WTC11 (cell line): ENCODE measurements at regions not wholly inside any gene's neighbourhood (a gene's known extent, or its start where the extent isn't known, plus 50 kb on each side); places are given as distances from the start of the nearest gene placed in this dataset.
A peak's percentile ranks its signal among the peaks of the same experiment; 100 is the strongest.

Experiments used
- ATAC-seq: fragments of 200-7000 bp; cut with Tn5 transposase; 2 replicates; pipeline ENCODE4 v1.10.0; 2021; ENCODE audit warnings: mild to moderate bottlenecking, moderate library complexity
- CTCF ChIA-PET: fragments of 300-600 bp; sonication (Branson Sonifier 250); formaldehyde crosslinking; loops from one replicate; lab custom pipeline; 2021; ENCODE audit warnings: antibody characterized with exemption; lab: Charles Lee
- POLR2A ChIA-PET: fragments of 350-600 bp; sonication (Branson Sonifier 250); formaldehyde crosslinking; loops from one replicate; lab custom pipeline; 2021; ENCODE audit warnings: antibody characterized with exemption; lab: Charles Lee
- DNase-seq: peaks from one replicate; pipeline ENCODE4 v3.0.0; 2021; ENCODE audit warnings: low spot score
- H3K27ac Mint-ChIP-seq: 2 replicates; pipeline ENCODE4 v1.8.0; 2021; ENCODE audit warnings: mixed read lengths
- H3K27me3 Mint-ChIP-seq: 2 replicates; pipeline ENCODE4 v1.8.0; 2021; ENCODE audit warnings: low read depth, mild to moderate bottlenecking, moderate library complexity, mixed read lengths
- H3K36me3 Mint-ChIP-seq: 2 replicates; pipeline ENCODE4 v1.8.0; 2021; ENCODE audit warnings: mixed read lengths
- H3K4me1 Mint-ChIP-seq: 2 replicates; pipeline ENCODE4 v1.8.0; 2022; ENCODE audit warnings: mixed read lengths
- H3K4me3 Mint-ChIP-seq: 2 replicates; pipeline ENCODE4 v1.8.0; 2021; ENCODE audit warnings: mild to moderate bottlenecking, moderate library complexity, mixed read lengths
- H3K9me3 Mint-ChIP-seq: 2 replicates; pipeline ENCODE4 v1.8.0; 2021; ENCODE audit warnings: mixed read lengths
- ATF1 ChIP-seq: sonication (generic); formaldehyde crosslinking; IDR thresholded peaks from 2 replicates; pipeline ENCODE4 v1.8.1; 2023; ENCODE audit warnings: mild to moderate bottlenecking, moderate library complexity, missing genetic modification reagents
- GABPB1 ChIP-seq: sonication (generic); formaldehyde crosslinking; IDR thresholded peaks from 2 replicates; pipeline ENCODE4 v1.8.1; 2023; ENCODE audit warnings: mild to moderate bottlenecking, missing genetic modification reagents
- KAT7 ChIP-seq: sonication (generic); formaldehyde crosslinking; IDR thresholded peaks from 2 replicates; pipeline ENCODE4 v1.8.1; 2023; ENCODE audit warnings: missing genetic modification reagents, mild to moderate bottlenecking, borderline replicate concordance
- NR2C2 ChIP-seq: sonication (generic); formaldehyde crosslinking; IDR thresholded peaks from 2 replicates; pipeline ENCODE4 v1.8.0; 2022; ENCODE audit warnings: mild to moderate bottlenecking, missing genetic modification reagents
- OVOL2 ChIP-seq: fragments of 250-450 bp; sonication (Bioruptor Pico); IDR thresholded peaks from 2 replicates; pipeline ENCODE4 v1.9.0; 2021; ENCODE audit warnings: mild to moderate bottlenecking, borderline replicate concordance
- TP53 ChIP-seq: sonication (generic); formaldehyde crosslinking; IDR thresholded peaks from 2 replicates; pipeline ENCODE4 v1.8.1; 2023; ENCODE audit warnings: mild to moderate bottlenecking, missing genetic modification reagents
- ZBTB21 ChIP-seq: sonication (generic); formaldehyde crosslinking; IDR thresholded peaks from 2 replicates; pipeline ENCODE4 v1.8.1; 2023; ENCODE audit warnings: mild to moderate bottlenecking, missing genetic modification reagents, borderline replicate concordance
- ZNF232 ChIP-seq: sonication (generic); formaldehyde crosslinking; IDR thresholded peaks from 2 replicates; pipeline ENCODE4 v1.8.0; 2022; ENCODE audit warnings: mild to moderate bottlenecking, missing genetic modification reagents
- ZNF671 ChIP-seq: fragments of 250-450 bp; sonication (Bioruptor Pico); IDR thresholded peaks from 2 replicates; pipeline ENCODE4 v1.8.0; 2021; ENCODE audit warnings: mild to moderate bottlenecking
- TF ChIP-seq, protein P1 (sequence below): sonication (generic); formaldehyde crosslinking; IDR thresholded peaks from 2 replicates; pipeline ENCODE4 v1.8.1; 2022; ENCODE audit warnings: low read depth, mild to moderate bottlenecking, moderate library complexity, missing genetic modification reagents, borderline replicate concordance
- TF ChIP-seq, protein P2 (sequence below): sonication (generic); formaldehyde crosslinking; IDR thresholded peaks from 2 replicates; pipeline ENCODE4 v1.8.0; 2022; ENCODE audit warnings: mild to moderate bottlenecking, missing genetic modification reagents
- TF ChIP-seq, protein P3 (sequence below): sonication (generic); formaldehyde crosslinking; IDR thresholded peaks from 2 replicates; pipeline ENCODE4 v1.8.0; 2022; ENCODE audit warnings: mild to moderate bottlenecking, missing genetic modification reagents
- TF ChIP-seq, protein P4 (sequence below): fragments of 250-450 bp; sonication (Bioruptor Pico); IDR thresholded peaks from 2 replicates; pipeline ENCODE4 v2.1.2; 2022; ENCODE audit warnings: mild to moderate bottlenecking, moderate library complexity
- TF ChIP-seq, protein P5 (sequence below): sonication (generic); formaldehyde crosslinking; IDR thresholded peaks from 2 replicates; pipeline ENCODE4 v1.8.1; 2023; ENCODE audit warnings: mild to moderate bottlenecking, moderate library complexity, missing genetic modification reagents
- TF ChIP-seq, protein P6 (sequence below): fragments of 200-600 bp; IDR thresholded peaks from 2 replicates; pipeline ENCODE4 v1.8.0; 2022; ENCODE audit warnings: antibody characterized with exemption

DNA sequence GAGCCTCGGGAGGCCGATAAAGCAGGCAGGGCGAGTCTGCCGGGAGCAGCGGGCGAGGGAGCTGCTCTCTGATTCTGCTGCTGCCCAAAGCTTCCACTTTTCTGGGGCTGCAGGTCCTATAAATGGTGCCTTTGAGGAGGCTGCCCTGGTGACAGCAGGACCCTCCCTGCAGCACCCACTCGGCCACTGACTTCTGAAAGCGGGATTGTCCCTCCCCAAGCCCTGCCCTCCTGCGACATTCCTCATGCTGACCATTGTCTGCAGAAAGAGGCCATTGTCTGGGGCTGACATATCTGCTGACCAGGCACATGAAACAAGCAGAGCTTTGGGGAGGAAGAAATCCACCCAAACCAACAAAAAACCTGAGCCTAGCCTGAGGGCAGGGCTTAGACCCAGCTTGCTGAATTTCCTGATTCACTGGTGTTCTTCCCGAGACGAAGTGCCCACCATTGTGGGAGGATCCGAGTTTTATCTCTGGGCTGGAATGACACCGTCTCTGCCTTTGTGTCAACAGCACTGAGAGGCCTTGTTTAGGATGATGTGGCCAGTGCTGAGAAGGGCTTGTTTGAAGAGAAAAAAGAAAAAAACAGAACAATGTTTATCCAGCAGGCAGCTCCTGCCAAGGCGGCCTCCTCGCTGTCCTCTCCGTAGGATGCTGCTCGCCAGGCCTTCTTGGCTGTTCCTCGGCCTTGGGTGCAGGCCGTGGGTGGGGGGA lies 129.7 kb downstream of the MYCN start (continued):
- TF ChIP-seq, protein P1, sequence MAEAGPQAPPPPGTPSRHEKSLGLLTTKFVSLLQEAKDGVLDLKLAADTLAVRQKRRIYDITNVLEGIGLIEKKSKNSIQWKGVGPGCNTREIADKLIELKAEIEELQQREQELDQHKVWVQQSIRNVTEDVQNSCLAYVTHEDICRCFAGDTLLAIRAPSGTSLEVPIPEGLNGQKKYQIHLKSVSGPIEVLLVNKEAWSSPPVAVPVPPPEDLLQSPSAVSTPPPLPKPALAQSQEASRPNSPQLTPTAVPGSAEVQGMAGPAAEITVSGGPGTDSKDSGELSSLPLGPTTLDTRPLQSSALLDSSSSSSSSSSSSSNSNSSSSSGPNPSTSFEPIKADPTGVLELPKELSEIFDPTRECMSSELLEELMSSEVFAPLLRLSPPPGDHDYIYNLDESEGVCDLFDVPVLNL (CRISPR knock-in tag) = no peak
- TF ChIP-seq ATF1 (CRISPR knock-in tag) = no peak
- no peak for TF ChIP-seq ZNF232 (CRISPR knock-in tag)
- TF ChIP-seq OVOL2 (CRISPR knock-in tag) = no peak

DNA sequence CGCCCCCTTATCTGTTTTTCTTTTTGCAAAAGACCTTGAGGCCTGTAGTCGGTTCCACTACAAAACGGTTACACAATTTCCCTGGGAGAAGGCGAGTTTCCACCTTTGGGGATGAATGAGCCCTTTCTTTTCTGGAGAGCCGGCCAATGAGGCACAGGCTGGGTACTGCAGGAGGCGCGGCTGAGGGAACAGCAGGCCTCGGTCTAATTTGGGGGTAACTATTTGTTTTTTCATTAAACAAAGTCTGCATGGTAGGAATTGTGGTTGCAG lies 129.2 kb downstream of the MYCN start:
- ATAC-seq = no peak; the same call in 1 of the 2 replicates
- Mint-ChIP-seq H3K27me3 (no peaks in the 10 kb centered on the region; the same call in 1 of the 2 replicates), H3K4me1 (peaks cover 19% of the 10 kb centered on the region), H3K36me3 (peaks cover 8% of the 10 kb centered on the region), H3K4me3 (no peak overlapping the region), H3K27ac (no peak overlapping the region), H3K9me3 (peaks cover 8% of the 10 kb centered on the region)
- ChIA-PET POLR2A (no interaction called here), CTCF (interaction anchor here (1.6 to 1.8 kb wide), 3 partner anchors 19 to 130 kb away, joined by 4 to 8 read pairs (median 7); no protein-coding TSS in a partner anchor)
- TF ChIP-seq, protein P2, sequence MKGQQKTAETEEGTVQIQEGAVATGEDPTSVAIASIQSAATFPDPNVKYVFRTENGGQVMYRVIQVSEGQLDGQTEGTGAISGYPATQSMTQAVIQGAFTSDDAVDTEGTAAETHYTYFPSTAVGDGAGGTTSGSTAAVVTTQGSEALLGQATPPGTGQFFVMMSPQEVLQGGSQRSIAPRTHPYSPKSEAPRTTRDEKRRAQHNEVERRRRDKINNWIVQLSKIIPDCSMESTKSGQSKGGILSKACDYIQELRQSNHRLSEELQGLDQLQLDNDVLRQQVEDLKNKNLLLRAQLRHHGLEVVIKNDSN (CRISPR knock-in tag) = no peak
- TF ChIP-seq GABPB1 (CRISPR knock-in tag) = 0 out of 2 replicates have a peak, but pooled peaks have one; percentile 38
- DNase-seq = no peak

DNA sequence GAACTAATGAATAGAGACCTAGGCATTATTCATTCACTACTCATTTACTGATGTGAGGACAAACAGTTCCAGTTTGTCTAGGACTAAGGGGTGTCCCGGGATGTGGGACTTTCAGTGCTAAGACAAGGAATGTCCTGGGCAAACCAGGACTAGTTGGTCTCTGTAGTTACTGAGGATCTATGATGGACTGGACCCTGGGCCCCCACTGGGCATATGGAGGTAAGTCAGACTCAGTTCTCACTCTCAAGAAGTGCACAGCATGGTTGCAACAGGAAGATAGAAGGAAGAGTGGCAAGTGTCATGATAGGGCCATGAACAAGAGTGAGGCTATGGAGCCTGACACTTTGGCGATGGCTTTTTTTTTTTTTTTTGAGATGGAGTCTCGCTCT lies 128.2 kb downstream of the MYCN start:
- DNase-seq = no peak
- Mint-ChIP-seq H3K4me3 (no peak overlapping the region), H3K9me3 (peaks cover 18% of the 10 kb centered on the region), H3K36me3 (peaks cover 19% of the 10 kb centered on the region), H3K27ac (no peak overlapping the region), H3K27me3 (peaks cover 7% of the 10 kb centered on the region)
- CTCF ChIA-PET = interaction anchor here (0.7 to 1.8 kb wide), 2 partner anchors 34 to 354 kb away, joined by 3 to 7 read pairs; no protein-coding TSS in a partner anchor
- no peak for TF ChIP-seq NR2C2 (CRISPR knock-in tag)
- TF ChIP-seq, protein P3, sequence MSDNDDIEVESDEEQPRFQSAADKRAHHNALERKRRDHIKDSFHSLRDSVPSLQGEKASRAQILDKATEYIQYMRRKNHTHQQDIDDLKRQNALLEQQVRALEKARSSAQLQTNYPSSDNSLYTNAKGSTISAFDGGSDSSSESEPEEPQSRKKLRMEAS (CRISPR knock-in tag) = no peak
- no peak for TF ChIP-seq ATF1 (CRISPR knock-in tag)
- no peak for TF ChIP-seq OVOL2 (CRISPR knock-in tag)
- no peak for TF ChIP-seq KAT7 (CRISPR knock-in tag)
- TF ChIP-seq TP53 (CRISPR knock-in tag) = no peak
- no peak for TF ChIP-seq ZNF671 (CRISPR knock-in tag)
- TF ChIP-seq, protein P4, sequence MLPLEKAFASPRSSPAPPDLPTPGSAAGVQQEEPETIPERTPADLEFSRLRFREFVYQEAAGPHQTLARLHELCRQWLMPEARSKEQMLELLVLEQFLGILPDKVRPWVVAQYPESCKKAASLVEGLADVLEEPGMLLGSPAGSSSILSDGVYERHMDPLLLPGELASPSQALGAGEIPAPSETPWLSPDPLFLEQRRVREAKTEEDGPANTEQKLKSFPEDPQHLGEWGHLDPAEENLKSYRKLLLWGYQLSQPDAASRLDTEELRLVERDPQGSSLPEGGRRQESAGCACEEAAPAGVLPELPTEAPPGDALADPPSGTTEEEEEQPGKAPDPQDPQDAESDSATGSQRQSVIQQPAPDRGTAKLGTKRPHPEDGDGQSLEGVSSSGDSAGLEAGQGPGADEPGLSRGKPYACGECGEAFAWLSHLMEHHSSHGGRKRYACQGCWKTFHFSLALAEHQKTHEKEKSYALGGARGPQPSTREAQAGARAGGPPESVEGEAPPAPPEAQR (CRISPR knock-in tag) = no peak
- TF ChIP-seq ZBTB21 (CRISPR knock-in tag) = no peak
- TF ChIP-seq, protein P5, sequence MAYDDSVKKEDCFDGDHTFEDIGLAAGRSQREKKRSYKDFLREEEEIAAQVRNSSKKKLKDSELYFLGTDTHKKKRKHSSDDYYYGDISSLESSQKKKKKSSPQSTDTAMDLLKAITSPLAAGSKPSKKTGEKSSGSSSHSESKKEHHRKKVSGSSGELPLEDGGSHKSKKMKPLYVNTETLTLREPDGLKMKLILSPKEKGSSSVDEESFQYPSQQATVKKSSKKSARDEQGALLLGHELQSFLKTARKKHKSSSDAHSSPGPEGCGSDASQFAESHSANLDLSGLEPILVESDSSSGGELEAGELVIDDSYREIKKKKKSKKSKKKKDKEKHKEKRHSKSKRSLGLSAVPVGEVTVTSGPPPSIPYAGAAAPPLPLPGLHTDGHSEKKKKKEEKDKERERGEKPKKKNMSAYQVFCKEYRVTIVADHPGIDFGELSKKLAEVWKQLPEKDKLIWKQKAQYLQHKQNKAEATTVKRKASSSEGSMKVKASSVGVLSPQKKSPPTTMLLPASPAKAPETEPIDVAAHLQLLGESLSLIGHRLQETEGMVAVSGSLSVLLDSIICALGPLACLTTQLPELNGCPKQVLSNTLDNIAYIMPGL (CRISPR knock-in tag) = no peak
- TF ChIP-seq, protein P6, sequence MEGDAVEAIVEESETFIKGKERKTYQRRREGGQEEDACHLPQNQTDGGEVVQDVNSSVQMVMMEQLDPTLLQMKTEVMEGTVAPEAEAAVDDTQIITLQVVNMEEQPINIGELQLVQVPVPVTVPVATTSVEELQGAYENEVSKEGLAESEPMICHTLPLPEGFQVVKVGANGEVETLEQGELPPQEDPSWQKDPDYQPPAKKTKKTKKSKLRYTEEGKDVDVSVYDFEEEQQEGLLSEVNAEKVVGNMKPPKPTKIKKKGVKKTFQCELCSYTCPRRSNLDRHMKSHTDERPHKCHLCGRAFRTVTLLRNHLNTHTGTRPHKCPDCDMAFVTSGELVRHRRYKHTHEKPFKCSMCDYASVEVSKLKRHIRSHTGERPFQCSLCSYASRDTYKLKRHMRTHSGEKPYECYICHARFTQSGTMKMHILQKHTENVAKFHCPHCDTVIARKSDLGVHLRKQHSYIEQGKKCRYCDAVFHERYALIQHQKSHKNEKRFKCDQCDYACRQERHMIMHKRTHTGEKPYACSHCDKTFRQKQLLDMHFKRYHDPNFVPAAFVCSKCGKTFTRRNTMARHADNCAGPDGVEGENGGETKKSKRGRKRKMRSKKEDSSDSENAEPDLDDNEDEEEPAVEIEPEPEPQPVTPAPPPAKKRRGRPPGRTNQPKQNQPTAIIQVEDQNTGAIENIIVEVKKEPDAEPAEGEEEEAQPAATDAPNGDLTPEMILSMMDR = no peak
- TF ChIP-seq, all 79 proteins: peak for 0
- ATAC-seq = no peak
- POLR2A ChIA-PET = no interaction called here
- peaks cover 19% of the 10 kb centered on the region for H3K4me1 Mint-ChIP-seq
